ENCODE measurements at regions not wholly inside any gene's neighbourhood (a gene's known extent, or its start where the extent isn't known, plus 50 kb on each side); places are given as distances from the start of the nearest gene placed in this dataset.

DNA sequence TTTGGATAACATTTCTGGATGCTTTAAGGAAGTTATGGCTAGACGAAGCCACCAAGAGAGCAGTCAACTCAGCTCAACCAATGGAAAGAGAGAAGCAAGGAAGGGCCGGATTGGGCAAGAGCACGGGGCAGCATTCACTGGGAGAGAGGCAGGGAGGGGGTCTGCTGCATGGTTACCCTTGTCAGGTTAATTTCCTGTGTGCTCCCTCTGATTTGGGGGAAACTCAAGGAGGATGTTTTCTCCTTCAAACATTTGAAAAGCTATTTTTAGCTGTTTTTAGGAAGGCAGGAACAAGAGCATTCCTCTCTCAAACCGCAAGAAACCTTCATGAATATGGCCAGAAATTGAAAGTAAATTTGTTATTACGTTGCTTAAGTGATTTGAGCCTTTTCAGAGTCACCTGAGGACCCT lies 118.5 kb upstream of the ZFHX3 start:
- H3K4me3 ChIP-seq = no peak overlapping the region
- no peaks in the 10 kb centered on the region for H4K20me1 ChIP-seq (ENCODE audit: insufficient read depth, poor library complexity, severe bottlenecking)
- TF ChIP-seq, protein P1, sequence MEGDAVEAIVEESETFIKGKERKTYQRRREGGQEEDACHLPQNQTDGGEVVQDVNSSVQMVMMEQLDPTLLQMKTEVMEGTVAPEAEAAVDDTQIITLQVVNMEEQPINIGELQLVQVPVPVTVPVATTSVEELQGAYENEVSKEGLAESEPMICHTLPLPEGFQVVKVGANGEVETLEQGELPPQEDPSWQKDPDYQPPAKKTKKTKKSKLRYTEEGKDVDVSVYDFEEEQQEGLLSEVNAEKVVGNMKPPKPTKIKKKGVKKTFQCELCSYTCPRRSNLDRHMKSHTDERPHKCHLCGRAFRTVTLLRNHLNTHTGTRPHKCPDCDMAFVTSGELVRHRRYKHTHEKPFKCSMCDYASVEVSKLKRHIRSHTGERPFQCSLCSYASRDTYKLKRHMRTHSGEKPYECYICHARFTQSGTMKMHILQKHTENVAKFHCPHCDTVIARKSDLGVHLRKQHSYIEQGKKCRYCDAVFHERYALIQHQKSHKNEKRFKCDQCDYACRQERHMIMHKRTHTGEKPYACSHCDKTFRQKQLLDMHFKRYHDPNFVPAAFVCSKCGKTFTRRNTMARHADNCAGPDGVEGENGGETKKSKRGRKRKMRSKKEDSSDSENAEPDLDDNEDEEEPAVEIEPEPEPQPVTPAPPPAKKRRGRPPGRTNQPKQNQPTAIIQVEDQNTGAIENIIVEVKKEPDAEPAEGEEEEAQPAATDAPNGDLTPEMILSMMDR (IDR thresholded peaks at IDR 0.05; ENCODE audit: poor library complexity) = no peak
- no peak for TF ChIP-seq EZH2phosphoT487 (IDR thresholded peaks at IDR 0.05; ENCODE audit: low read depth, severe bottlenecking, unreplicated experiment)
- TF ChIP-seq EZH2 (IDR thresholded peaks at IDR 0.05; ENCODE audit: borderline replicate concordance) = no peak
- WGBS (ENCODE audit: low lambda C conversion rate, missing lambda C conversion rate) = 55% methylated on average over 5 of the region's 5 CpGs
- H3K4me2 ChIP-seq = peak overlapping the region; percentile 2
- H2AFZ ChIP-seq = no peak overlapping the region
- no peaks in the 10 kb centered on the region for H3K9me2 ChIP-seq (replicated peaks; ENCODE audit: insufficient read depth)
- H3K36me3 ChIP-seq (replicated peaks; ENCODE audit: insufficient read depth, low read depth) = no peaks in the 10 kb centered on the region
- no peak for DNase-seq (ENCODE audit: low spot score)
- peaks cover 15% of the 10 kb centered on the region for H3K4me1 ChIP-seq (ENCODE audit: insufficient read depth)
- H3K79me2 ChIP-seq = no peaks in the 10 kb centered on the region
- no peaks in the 10 kb centered on the region for H3K27me3 ChIP-seq
- peak overlapping the region; percentile 36 for H3K27ac ChIP-seq
- H3K9me3 ChIP-seq (ENCODE audit: low read depth) = no peaks in the 10 kb centered on the region

DNA sequence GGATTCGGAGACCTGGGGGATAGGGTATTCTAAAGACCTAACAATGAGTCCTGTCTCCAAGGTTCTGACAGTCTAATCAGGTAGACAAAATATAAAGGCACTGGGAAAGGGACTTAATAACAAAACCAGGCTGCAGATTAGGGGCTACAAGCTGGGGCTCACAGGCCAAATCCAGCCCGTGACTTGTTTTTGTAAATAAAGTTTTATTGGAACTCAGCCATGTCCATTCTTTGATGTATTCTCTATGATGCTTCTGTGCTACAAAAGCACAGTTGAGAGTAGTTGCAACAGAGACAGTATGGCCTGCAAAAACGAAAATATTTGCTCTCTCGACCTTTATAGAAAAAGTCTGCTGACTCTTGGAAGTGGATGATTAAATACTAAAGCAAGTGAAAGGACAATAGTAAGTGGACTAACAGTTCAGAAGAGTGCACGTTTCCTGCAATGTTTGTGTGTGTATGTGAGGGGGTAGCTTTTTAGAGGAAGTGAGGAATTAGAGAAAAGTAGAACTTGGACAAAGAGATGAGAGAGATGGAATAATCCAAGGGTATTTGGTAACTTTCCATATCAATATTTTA lies 115.4 kb upstream of the ZFHX3 start:
- H3K36me3 ChIP-seq (replicated peaks; ENCODE audit: insufficient read depth, low read depth) = no peaks in the 10 kb centered on the region
- peaks cover 6% of the 10 kb centered on the region for H3K4me1 ChIP-seq (ENCODE audit: insufficient read depth)
- H3K4me3 ChIP-seq = no peak overlapping the region
- H3K9me2 ChIP-seq (replicated peaks; ENCODE audit: insufficient read depth) = no peaks in the 10 kb centered on the region
- H3K27me3 ChIP-seq = no peaks in the 10 kb centered on the region
- no peak overlapping the region for H3K4me2 ChIP-seq
- H2AFZ ChIP-seq = no peak overlapping the region
- DNase-seq (ENCODE audit: low spot score) = no peak
- TF ChIP-seq EZH2 (IDR thresholded peaks at IDR 0.05; ENCODE audit: borderline replicate concordance) = no peak
- TF ChIP-seq, protein P1 (IDR thresholded peaks at IDR 0.05; ENCODE audit: poor library complexity) = no peak
- no peak for TF ChIP-seq EZH2phosphoT487 (IDR thresholded peaks at IDR 0.05; ENCODE audit: low read depth, severe bottlenecking, unreplicated experiment)
- no peaks in the 10 kb centered on the region for H3K79me2 ChIP-seq
- H4K20me1 ChIP-seq (ENCODE audit: insufficient read depth, poor library complexity, severe bottlenecking) = no peaks in the 10 kb centered on the region
- H3K27ac ChIP-seq = no peak overlapping the region
- H3K9me3 ChIP-seq (ENCODE audit: low read depth) = no peaks in the 10 kb centered on the region
- WGBS (ENCODE audit: low lambda C conversion rate, missing lambda C conversion rate) = 75% methylated on average over 5 of the region's 5 CpGs

DNA sequence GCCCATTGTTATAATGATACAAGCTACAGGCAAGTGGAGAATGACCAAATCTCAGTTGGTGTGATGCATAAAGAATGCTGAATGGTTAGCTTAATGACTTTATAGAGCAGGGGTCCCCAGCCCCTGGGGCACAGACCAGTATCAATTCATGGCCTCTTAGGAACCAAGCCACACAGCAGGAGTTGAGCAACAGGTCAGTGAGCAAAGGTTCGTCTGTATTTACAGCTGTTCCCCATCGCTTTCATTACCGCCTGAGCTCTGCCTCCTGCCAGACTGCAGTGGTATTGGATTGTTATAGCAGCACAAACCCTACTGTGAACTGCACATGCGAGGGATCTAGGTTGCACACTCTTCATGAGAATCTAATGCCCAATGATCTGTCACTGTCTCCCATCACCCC lies 114.0 kb upstream of the ZFHX3 start:
- no peaks in the 10 kb centered on the region for H3K36me3 ChIP-seq (replicated peaks; ENCODE audit: insufficient read depth, low read depth)
- WGBS (ENCODE audit: low lambda C conversion rate, missing lambda C conversion rate) = 71% methylated on average over 4 of the region's 4 CpGs

More for the DNA sequence above, 114.0 kb upstream of the ZFHX3 start:
- Histone ChIP-seq H3K79me2 (no peaks in the 10 kb centered on the region), H3K4me3 (no peak overlapping the region), H3K4me1 (ENCODE audit: insufficient read depth) (no peaks in the 10 kb centered on the region), H3K4me2 (no peak overlapping the region), H2AFZ (no peak overlapping the region), H3K27ac (no peak overlapping the region), H3K27me3 (no peaks in the 10 kb centered on the region), H3K9me3 (ENCODE audit: low read depth) (no peaks in the 10 kb centered on the region), H3K9me2 (replicated peaks; ENCODE audit: insufficient read depth) (no peaks in the 10 kb centered on the region), H4K20me1 (ENCODE audit: insufficient read depth, poor library complexity, severe bottlenecking) (no peaks in the 10 kb centered on the region)
- peak; percentile 32 for DNase-seq (ENCODE audit: low spot score)
- no peak for TF ChIP-seq EZH2phosphoT487 (IDR thresholded peaks at IDR 0.05; ENCODE audit: low read depth, severe bottlenecking, unreplicated experiment)
- TF ChIP-seq EZH2 (IDR thresholded peaks at IDR 0.05; ENCODE audit: borderline replicate concordance) = no peak
- TF ChIP-seq, protein P1 (IDR thresholded peaks at IDR 0.05; ENCODE audit: poor library complexity) = no peak
